Kidney tubule cell (primary cell): ENCODE measurements at regions not wholly inside any gene's neighbourhood (a gene's known extent, or its start where the extent isn't known, plus 50 kb on each side); places are given as distances from the start of the nearest gene placed in this dataset.

Experiments
- DNase-seq: peaks from one replicate; pipeline ENCODE4 v3.0.0-alpha.2; 2018; ENCODE audit warnings: low spot score

DNA sequence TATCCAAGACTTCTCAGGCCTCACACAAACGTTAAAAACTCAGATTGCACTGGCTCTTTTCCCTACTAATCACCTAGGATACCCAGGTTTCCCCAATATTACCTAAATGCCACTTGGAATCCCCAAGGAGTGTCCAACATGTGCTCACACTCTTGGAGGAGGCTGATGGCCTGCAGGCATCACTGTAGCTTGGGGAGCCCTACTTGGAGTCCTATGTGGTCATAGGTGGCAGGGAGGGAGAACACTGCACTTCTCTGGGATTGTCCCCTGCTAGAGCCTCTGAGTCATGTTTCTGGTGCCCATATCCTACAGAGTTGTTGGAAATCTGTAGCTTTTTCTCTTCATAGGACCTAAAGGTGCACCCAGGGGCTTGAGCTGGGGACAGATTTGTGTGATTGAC lies 433.7 kb downstream of the ARHGEF28 start:
- DNase-seq: no peak

- peak; percentile 55 for DNase-seq
These were observed 430.8 kb downstream of the ARHGEF28 start for GRCh38 chr5:74056789-74057164.

GRCh38 chr5:74056107-74056788 lies 430.3 kb downstream of the ARHGEF28 start:
- no peak for DNase-seq

GRCh38 chr5:74055486-74056106 lies 429.6 kb downstream of the ARHGEF28 start:
- no peak for DNase-seq

- DNase-seq: no peak
These were observed 428.8 kb downstream of the ARHGEF28 start for GRCh38 chr5:74054641-74055421.

DNA sequence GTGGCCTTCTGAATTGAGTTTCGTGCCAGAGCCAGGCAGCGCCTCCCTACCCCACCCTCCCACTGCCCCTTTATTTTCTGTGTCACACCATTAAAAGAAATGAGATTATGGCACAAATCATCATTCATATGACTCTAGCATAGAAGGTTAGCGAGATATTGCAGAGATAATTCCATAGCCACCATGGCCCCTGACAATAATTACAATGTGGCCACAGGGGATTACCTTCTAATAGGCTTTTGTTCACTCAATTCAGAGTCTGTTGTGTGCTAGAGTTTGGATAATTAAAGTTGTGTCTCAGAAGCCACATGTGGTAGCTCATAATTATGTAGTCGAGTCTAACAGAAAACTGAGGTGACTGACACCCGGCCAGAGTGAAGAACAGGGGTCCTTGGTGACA lies 428.1 kb downstream of the ARHGEF28 start:
- DNase-seq: no peak

- no peak for DNase-seq
These were observed 426.6 kb downstream of the ARHGEF28 start for GRCh38 chr5:74052441-74053221.

- DNase-seq: no peak
These were observed 425.1 kb downstream of the ARHGEF28 start for GRCh38 chr5:74051076-74051475.

GRCh38 chr5:74044936-74045335 lies 418.9 kb downstream of the ARHGEF28 start:
- DNase-seq: no peak

DNA sequence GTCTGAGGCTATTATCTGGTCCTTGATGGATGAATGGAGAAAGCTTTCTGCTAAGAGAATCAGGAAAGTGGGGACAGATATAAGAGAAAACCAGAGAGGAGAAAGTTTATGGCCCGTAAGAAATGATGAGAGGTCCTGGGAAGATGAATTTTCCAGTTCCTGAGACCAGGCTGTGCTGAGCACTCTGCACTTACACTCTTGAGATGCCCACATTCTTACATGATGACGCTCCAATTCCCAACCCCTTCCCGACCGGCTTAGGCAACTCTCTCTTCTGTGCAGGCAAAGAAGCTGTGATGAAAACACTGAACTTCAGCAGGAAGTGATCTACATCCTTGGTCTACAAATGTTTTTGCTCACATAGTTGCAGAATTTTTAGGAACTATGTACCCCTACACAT lies 417.0 kb downstream of the ARHGEF28 start:
- peak; percentile 58 for DNase-seq

- DNase-seq: no peak
These were observed 416.6 kb downstream of the ARHGEF28 start for GRCh38 chr5:74042559-74042958.

DNA sequence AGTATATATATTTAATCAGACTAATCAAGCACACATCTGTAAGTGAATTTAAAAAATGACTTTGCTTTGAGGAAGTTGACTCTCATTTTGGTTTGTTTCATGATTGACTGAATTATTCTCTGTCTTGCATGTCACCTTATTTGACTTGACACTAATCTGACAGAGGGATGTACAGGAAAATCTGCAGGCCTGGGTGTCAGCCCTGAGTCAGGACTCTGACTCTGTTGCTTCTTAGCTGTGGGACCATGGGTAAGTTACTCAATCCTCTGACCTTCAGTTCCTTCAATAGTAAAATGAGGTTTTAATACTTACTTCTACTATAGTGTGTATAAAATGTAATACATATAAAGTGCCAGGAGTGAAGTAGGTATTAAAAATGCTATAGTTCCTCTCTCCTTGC lies 415.9 kb downstream of the ARHGEF28 start:
- no peak for DNase-seq

GRCh38 chr5:74040811-74041491 lies 415.0 kb downstream of the ARHGEF28 start:
- no peak for DNase-seq

DNA sequence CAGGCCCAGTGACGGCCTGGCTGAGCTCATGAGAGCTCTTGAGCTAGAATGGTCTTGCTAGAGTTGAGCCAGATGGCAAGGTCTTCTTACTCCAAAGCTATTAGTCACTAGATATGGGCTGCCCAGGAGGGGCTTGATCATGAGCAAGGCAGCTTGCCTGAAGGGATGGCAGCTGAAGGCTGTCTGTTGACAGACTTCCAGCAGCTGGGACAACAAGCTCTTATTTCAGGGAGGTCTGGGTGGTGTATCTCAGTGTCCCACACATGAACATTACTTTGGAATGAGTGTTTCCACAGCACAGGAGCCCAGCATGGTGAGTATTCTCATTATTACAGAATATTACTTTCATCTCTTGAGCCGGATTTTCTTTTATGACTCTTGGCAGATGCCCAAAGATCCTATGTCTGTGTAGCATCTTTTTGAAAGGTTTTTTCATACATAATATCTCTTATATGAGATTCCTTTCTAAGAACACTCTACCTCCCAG lies 414.1 kb downstream of the ARHGEF28 start:
- no peak for DNase-seq

GRCh38 chr5:74037321-74037720 lies 411.3 kb downstream of the ARHGEF28 start:
- DNase-seq: no peak

GRCh38 chr5:74035521-74035937 lies 409.5 kb downstream of the ARHGEF28 start:
- peak; percentile 78 for DNase-seq

DNA sequence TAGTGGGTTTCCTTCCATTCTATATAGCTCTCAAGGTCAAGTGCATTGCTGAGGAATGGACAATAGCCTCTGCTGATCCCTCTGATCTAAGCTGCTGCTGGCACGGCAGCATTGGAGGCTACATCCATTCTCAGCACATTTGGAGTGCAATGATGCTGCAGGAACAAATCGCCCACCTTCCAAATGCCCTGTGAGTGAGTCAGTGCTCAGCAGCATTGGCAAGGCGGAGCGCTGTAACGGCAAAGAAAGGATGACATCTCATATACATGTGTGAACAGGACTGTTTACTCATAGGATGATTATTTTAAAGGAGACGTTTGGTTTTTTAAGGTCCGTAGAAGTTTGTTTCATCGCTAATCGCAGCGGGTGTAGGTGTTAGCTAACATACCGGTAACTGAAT lies 408.7 kb downstream of the ARHGEF28 start:
- DNase-seq: peak; percentile 65

DNA sequence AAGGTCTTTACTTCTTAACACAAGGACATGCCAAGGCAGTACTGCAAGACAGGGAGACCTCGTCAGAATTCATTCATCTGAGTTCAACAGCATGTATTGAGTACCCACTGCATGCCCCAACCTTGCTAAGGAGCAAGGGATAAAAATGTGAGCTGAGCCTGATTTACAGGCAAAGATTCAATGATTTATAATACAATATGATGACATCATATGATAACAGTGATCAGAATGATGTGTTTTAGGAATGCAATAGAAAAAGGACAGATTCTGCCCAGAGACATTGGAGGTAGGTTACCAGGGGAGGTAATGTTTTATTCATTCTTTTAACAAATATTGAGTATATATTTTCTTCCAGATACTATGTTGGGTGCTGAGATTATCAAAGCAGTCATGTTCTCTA lies 406.6 kb downstream of the ARHGEF28 start:
- DNase-seq: no peak

GRCh38 chr5:74031536-74031935 lies 405.5 kb downstream of the ARHGEF28 start:
- no peak for DNase-seq

DNA sequence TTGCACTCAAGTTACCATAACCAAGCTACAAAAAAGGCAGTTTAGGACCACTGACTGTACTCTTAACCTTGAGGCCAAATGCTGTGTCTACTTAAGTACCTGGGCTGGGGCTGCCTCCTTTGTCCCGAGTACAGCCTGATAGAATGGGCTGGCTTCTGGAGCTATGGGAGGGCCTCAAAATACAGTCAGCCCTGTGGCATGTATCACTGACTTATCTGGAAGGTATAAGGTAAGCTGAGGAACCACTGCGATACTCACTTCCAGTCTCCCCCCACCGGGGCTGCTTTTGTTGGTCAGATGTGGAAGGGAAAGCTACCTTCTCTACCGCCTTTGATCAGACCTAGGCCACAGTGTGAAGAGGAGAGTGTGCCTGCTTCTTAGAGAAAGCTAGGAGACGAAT lies 404.8 kb downstream of the ARHGEF28 start:
- DNase-seq: no peak

GRCh38 chr5:74030371-74030770 lies 404.4 kb downstream of the ARHGEF28 start:
- DNase-seq: no peak

- DNase-seq: no peak
These were observed 403.0 kb downstream of the ARHGEF28 start for GRCh38 chr5:74028976-74029375.
